ENCODE measurements at regions not wholly inside any gene's neighbourhood (a gene's known extent, or its start where the extent isn't known, plus 50 kb on each side); places are given as distances from the start of the nearest gene placed in this dataset.
"Not testable (repeated sequence)": the region's sequence is repeated elsewhere in the genome, so short reads cannot be mapped to it uniquely, and the experiment has no call there.

DNA sequence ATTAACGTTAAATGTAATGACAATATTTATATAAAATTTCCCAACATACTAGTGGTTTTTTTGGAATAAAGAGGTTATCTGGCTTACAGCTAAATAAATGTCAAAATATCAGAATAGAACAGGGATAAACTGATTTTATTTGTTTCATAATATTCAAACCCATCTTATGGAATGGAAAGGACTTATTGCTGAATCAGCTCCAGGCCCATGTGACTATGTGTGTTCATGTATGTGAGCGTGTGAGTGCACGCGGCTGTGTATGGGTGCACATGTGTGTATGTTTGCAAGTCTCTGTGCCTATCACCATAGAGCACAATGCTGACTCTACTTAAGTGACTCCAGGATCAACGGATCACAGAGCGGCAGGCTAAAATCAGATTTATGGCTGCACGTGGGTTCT lies 392.3 kb upstream of the GRM7 start:
- Histone ChIP-seq H3K36me3 (no peaks in the 10 kb centered on the region), H3K9me3 (no peaks in the 10 kb centered on the region), H3K4me1 (no peaks in the 10 kb centered on the region), H3K27me3 (no peaks in the 10 kb centered on the region), H3K27ac (no peak overlapping the region), H3K4me3 (no peak overlapping the region)
- TF ChIP-seq POLR2AphosphoS5 (IDR thresholded peaks at IDR 0.05) = no peak
- no peak for TF ChIP-seq POLR2A (IDR thresholded peaks at IDR 0.05)
- TF ChIP-seq, protein P1, sequence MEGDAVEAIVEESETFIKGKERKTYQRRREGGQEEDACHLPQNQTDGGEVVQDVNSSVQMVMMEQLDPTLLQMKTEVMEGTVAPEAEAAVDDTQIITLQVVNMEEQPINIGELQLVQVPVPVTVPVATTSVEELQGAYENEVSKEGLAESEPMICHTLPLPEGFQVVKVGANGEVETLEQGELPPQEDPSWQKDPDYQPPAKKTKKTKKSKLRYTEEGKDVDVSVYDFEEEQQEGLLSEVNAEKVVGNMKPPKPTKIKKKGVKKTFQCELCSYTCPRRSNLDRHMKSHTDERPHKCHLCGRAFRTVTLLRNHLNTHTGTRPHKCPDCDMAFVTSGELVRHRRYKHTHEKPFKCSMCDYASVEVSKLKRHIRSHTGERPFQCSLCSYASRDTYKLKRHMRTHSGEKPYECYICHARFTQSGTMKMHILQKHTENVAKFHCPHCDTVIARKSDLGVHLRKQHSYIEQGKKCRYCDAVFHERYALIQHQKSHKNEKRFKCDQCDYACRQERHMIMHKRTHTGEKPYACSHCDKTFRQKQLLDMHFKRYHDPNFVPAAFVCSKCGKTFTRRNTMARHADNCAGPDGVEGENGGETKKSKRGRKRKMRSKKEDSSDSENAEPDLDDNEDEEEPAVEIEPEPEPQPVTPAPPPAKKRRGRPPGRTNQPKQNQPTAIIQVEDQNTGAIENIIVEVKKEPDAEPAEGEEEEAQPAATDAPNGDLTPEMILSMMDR (IDR thresholded peaks at IDR 0.05) = no peak
- DNase-seq (ENCODE audit: low spot score in 2 of 2) = no peak
- intact Hi-C loops (cut with DNase I; ENCODE audit: low total_unique reads) = no loop called here

DNA sequence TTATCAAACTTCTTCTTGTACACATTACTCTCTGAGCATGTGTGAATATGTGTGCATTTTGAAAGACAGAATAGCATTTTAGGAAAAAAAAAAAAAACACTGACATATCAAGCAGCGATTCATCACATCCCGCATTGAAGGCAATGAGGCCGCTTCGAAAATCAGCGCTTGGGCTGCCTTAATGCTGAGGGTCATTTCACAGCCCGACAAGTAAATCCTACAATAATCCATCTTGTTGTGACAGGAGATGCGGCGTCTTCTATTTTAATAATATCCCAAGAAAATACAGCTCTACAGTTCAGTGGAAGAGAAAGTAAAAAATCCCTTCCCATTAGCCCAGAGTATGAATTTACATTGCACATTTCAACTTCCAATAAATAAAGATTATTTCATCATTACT lies 389.2 kb upstream of the GRM7 start:
- H3K27ac ChIP-seq = no peak overlapping the region
- H3K9me3 ChIP-seq = no peaks in the 10 kb centered on the region
- no peak overlapping the region for H3K4me3 ChIP-seq
- no peaks in the 10 kb centered on the region for H3K27me3 ChIP-seq
- no peaks in the 10 kb centered on the region for H3K36me3 ChIP-seq
- DNase-seq (ENCODE audit: low spot score in 2 of 2) = no peak
- intact Hi-C loops (cut with DNase I; ENCODE audit: low total_unique reads) = no loop called here
- no peak for TF ChIP-seq POLR2AphosphoS5 (IDR thresholded peaks at IDR 0.05)
- TF ChIP-seq POLR2A (IDR thresholded peaks at IDR 0.05) = no peak
- no peaks in the 10 kb centered on the region for H3K4me1 ChIP-seq

DNA sequence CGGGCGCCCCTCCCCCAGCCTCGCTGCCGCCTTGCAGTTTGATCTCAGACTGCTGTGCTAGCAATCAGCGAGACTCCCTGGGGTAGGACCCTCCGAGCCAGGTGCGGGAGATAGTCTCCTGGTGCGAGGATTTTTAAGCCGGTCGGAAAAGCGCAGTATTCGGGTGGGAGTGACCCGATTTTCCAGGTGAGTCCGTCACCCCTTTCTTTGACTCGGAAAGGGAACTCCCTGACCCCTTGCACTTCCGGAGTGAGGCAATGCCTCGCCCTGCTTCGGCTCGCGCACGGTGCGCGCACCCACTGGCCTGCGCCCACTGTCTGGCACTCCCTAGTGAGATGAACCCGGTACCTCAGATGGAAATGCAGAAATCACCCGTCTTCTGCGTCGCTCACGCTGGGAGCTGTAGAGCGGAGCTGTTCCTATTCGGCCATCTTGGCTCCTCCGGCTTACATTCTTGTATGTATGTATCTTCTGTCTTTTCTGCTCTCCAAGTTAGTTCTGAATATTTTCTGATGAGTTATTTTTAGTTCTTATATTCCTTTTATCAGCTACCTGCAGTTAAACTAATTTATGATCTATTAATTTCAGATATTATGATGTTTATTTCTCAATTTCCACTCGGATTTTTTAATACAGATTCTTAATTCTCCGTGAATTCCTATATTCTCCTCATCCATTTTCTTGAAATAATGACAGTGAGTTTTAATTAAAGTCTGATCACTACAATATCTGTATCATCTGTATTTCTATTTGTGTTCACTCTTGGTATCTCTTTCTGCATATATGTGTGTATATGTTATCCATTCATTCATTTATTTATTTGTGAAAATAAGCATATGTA lies 370.2 kb upstream of the GRM7 start:
- H3K27ac ChIP-seq; DNase-seq (ENCODE audit: low spot score in 2 of 2); H3K4me3 ChIP-seq; H3K27me3 ChIP-seq; intact Hi-C loops (cut with DNase I; ENCODE audit: low total_unique reads); H3K36me3 ChIP-seq; H3K4me1 ChIP-seq; H3K9me3 ChIP-seq: not testable (repeated sequence)

DNA sequence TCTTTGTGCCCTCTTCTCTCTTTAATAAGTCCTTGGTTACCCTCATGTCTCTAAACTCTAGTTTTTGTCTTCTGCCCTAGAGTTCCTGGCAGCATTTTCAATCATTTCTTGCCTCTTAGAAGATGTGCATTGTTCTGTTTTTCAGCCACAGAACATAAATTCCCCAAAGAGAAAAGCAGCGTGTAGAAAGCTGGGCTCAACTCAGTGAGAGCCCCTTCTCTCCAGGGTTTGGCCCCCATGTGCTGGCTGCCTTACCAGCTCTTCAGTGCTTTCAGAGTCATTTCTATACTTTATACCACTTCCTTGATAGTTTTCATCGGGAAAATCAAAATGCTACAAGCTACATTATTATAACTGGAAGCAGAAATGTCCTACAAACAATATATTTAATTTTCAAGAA lies 369.1 kb upstream of the GRM7 start:
- Histone ChIP-seq H3K27me3 (no peaks in the 10 kb centered on the region), H3K36me3 (no peaks in the 10 kb centered on the region), H3K4me3 (no peak overlapping the region), H3K27ac (no peak overlapping the region), H3K9me3 (no peaks in the 10 kb centered on the region), H3K4me1 (no peaks in the 10 kb centered on the region)
- DNase-seq (ENCODE audit: low spot score in 2 of 2) = no peak
- intact Hi-C loops (cut with DNase I; ENCODE audit: low total_unique reads) = no loop called here
- TF ChIP-seq, protein P1 (IDR thresholded peaks at IDR 0.05) = no peak
- TF ChIP-seq POLR2AphosphoS5 (IDR thresholded peaks at IDR 0.05) (no peak), POLR2A (IDR thresholded peaks at IDR 0.05) (no peak)

DNA sequence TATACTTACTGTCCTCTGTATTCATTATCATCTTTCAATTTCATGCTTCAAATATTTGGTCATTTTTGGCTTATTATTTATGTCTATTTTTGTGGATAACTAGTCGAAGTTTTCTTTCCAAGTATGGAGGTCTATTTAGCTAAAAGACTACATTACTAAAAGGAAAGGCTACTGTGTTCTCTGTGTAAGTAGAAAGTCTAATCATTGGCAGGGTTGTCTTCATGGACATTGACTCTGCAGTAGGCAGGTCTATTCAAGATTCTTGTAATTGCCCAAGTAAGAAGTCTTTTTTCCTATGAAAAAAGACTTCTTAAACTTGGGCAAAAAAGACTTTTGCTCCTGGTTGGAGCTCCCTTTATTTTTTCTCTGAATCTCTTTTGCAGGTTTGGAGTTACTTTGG lies 368.6 kb upstream of the GRM7 start:
- TF ChIP-seq, protein P1 (IDR thresholded peaks at IDR 0.05) = no peak
- no peak for TF ChIP-seq POLR2AphosphoS5 (IDR thresholded peaks at IDR 0.05)
- TF ChIP-seq POLR2A (IDR thresholded peaks at IDR 0.05) = no peak
- Histone ChIP-seq H3K4me3 (no peak overlapping the region), H3K27ac (no peak overlapping the region), H3K4me1 (no peaks in the 10 kb centered on the region), H3K9me3 (no peaks in the 10 kb centered on the region), H3K27me3 (no peaks in the 10 kb centered on the region), H3K36me3 (no peaks in the 10 kb centered on the region)
- intact Hi-C loops (cut with DNase I; ENCODE audit: low total_unique reads) = no loop called here
- no peak for DNase-seq (ENCODE audit: low spot score in 2 of 2)

DNA sequence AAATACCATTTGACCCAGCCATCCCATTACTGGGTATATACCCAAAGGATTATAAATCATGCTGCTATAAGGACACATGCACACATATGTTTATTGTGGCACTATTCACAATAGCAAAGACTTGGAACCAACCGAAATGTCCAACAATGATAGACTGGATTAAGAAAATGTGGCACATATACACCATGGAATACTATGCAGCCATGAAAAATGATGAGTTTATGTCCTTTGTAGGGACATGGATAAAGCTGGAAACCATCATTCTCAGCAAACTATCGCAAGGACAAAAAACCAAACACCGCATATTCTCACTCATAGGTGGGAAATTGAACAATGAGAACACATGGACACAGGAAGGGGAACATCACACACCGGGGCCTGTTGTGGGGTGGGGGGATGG lies 362.0 kb upstream of the GRM7 start:
- H3K4me3 ChIP-seq; H3K4me1 ChIP-seq; H3K36me3 ChIP-seq; H3K27me3 ChIP-seq; DNase-seq (ENCODE audit: low spot score in 2 of 2); H3K27ac ChIP-seq; intact Hi-C loops (cut with DNase I; ENCODE audit: low total_unique reads); H3K9me3 ChIP-seq: not testable (repeated sequence)
